ENCODE measurements at regions not wholly inside any gene's neighbourhood (a gene's known extent, or its start where the extent isn't known, plus 50 kb on each side); places are given as distances from the start of the nearest gene placed in this dataset.

- H3K4me1 Mint-ChIP-seq (ENCODE audit: low read depth, unreplicated experiment) = peaks cover 5% of the 10 kb centered on the region
- TF ChIP-seq CTCF (IDR thresholded peaks at IDR 0.05; ENCODE audit: insufficient read depth, low read depth, low read length) (no peak), EZH2 (IDR thresholded peaks at IDR 0.05; ENCODE audit: insufficient read depth, low read length) (no peak)
- Histone ChIP-seq H3K36me3 (ENCODE audit: insufficient read depth, low read length) (no peaks in the 10 kb centered on the region), H3K9ac (ENCODE audit: low read length) (no peak overlapping the region), H3K79me2 (ENCODE audit: insufficient read depth, low read length) (no peaks in the 10 kb centered on the region), H3K4me3 (ENCODE audit: insufficient read depth, low read depth, low read length) (no peak overlapping the region), H4K20me1 (ENCODE audit: insufficient read depth, low read length) (no peaks in the 10 kb centered on the region), H3K27me3 (ENCODE audit: insufficient read depth, low read length) (no peaks in the 10 kb centered on the region), H3K4me1 (ENCODE audit: insufficient read depth, low read length) (peaks cover 10% of the 10 kb centered on the region), H3K4me2 (ENCODE audit: low read length) (no peak overlapping the region), H2AFZ (ENCODE audit: low read depth, low read length) (no peak overlapping the region), H3K9me3 (ENCODE audit: insufficient read depth, low read depth, low read length) (peaks cover 3% of the 10 kb centered on the region), H3K27ac (ENCODE audit: low read depth, low read length) (no peak overlapping the region)
- DNase-seq (ENCODE audit: low read depth) (no peak), FAIRE-seq (no peak)
- H3K27ac Mint-ChIP-seq (ENCODE audit: unreplicated experiment) = no peak overlapping the region
- H3K4me3 Mint-ChIP-seq (ENCODE audit: unreplicated experiment) = no peak overlapping the region
- no peaks in the 10 kb centered on the region for H3K36me3 Mint-ChIP-seq (ENCODE audit: low read depth, unreplicated experiment)
- peaks cover 2% of the 10 kb centered on the region for H3K27me3 Mint-ChIP-seq (ENCODE audit: low read depth, unreplicated experiment)
- peaks cover 5% of the 10 kb centered on the region for H3K9me3 Mint-ChIP-seq (ENCODE audit: unreplicated experiment)
Measured at GRCh38 chr7:73940701-73941238, 79.8 kb downstream of the TMEM270 start.

GRCh38 chr7:73941836-73942551 is 81.0 kb downstream of the TMEM270 start:
- no peak overlapping the region for H3K27ac ChIP-seq (ENCODE audit: low read depth, low read length)
- H3K27ac Mint-ChIP-seq (ENCODE audit: unreplicated experiment) = no peak overlapping the region
- H3K36me3 ChIP-seq (ENCODE audit: insufficient read depth, low read length) = no peaks in the 10 kb centered on the region
- H3K9ac ChIP-seq (ENCODE audit: low read length) = no peak overlapping the region
- H3K27me3 ChIP-seq (ENCODE audit: insufficient read depth, low read length) = no peaks in the 10 kb centered on the region
- no peaks in the 10 kb centered on the region for H3K27me3 Mint-ChIP-seq (ENCODE audit: low read depth, unreplicated experiment)
- H3K79me2 ChIP-seq (ENCODE audit: insufficient read depth, low read length) = no peaks in the 10 kb centered on the region
- FAIRE-seq (no peak), DNase-seq (ENCODE audit: low read depth) (peak; percentile 84)
- no peak overlapping the region for H2AFZ ChIP-seq (ENCODE audit: low read depth, low read length)
- peaks cover 5% of the 10 kb centered on the region for H3K9me3 Mint-ChIP-seq (ENCODE audit: unreplicated experiment)
- no peaks in the 10 kb centered on the region for H3K36me3 Mint-ChIP-seq (ENCODE audit: low read depth, unreplicated experiment)
- peaks cover 10% of the 10 kb centered on the region for H3K4me1 ChIP-seq (ENCODE audit: insufficient read depth, low read length)
- TF ChIP-seq CTCF (IDR thresholded peaks at IDR 0.05; ENCODE audit: insufficient read depth, low read depth, low read length) (no peak), EZH2 (IDR thresholded peaks at IDR 0.05; ENCODE audit: insufficient read depth, low read length) (no peak)
- peaks cover 5% of the 10 kb centered on the region for H3K4me1 Mint-ChIP-seq (ENCODE audit: low read depth, unreplicated experiment)
- peak overlapping the region; percentile 33 for H3K4me2 ChIP-seq (ENCODE audit: low read length)
- peaks cover 3% of the 10 kb centered on the region for H3K9me3 ChIP-seq (ENCODE audit: insufficient read depth, low read depth, low read length)
- H3K4me3 ChIP-seq (ENCODE audit: insufficient read depth, low read depth, low read length) = no peak overlapping the region
- H3K4me3 Mint-ChIP-seq (ENCODE audit: unreplicated experiment) = no peak overlapping the region
- no peaks in the 10 kb centered on the region for H4K20me1 ChIP-seq (ENCODE audit: insufficient read depth, low read length)

GRCh38 chr7:73945022-73945421 is 83.0 kb upstream of the ELN start:
- Mint-ChIP-seq H3K27me3 (ENCODE audit: low read depth, unreplicated experiment) (no peaks in the 10 kb centered on the region), H3K4me1 (ENCODE audit: low read depth, unreplicated experiment) (peaks cover 5% of the 10 kb centered on the region), H3K4me3 (ENCODE audit: unreplicated experiment) (no peak overlapping the region), H3K9me3 (ENCODE audit: unreplicated experiment) (peaks cover 13% of the 10 kb centered on the region), H3K36me3 (ENCODE audit: low read depth, unreplicated experiment) (no peaks in the 10 kb centered on the region), H3K27ac (ENCODE audit: unreplicated experiment) (no peak overlapping the region)
- H4K20me1 ChIP-seq (ENCODE audit: insufficient read depth, low read length) = no peaks in the 10 kb centered on the region
- FAIRE-seq = no peak
- no peaks in the 10 kb centered on the region for H3K36me3 ChIP-seq (ENCODE audit: insufficient read depth, low read length)
- no peak overlapping the region for H3K9ac ChIP-seq (ENCODE audit: low read length)
- peaks cover 3% of the 10 kb centered on the region for H3K9me3 ChIP-seq (ENCODE audit: insufficient read depth, low read depth, low read length)
- H3K4me1 ChIP-seq (ENCODE audit: insufficient read depth, low read length) = peaks cover 10% of the 10 kb centered on the region
- DNase-seq (ENCODE audit: low read depth) = no peak
- H3K27ac ChIP-seq (ENCODE audit: low read depth, low read length) = no peak overlapping the region
- no peaks in the 10 kb centered on the region for H3K27me3 ChIP-seq (ENCODE audit: insufficient read depth, low read length)
- TF ChIP-seq CTCF (IDR thresholded peaks at IDR 0.05; ENCODE audit: insufficient read depth, low read depth, low read length) = no peak
- TF ChIP-seq EZH2 (IDR thresholded peaks at IDR 0.05; ENCODE audit: insufficient read depth, low read length) = no peak
- H3K79me2 ChIP-seq (ENCODE audit: insufficient read depth, low read length) = no peaks in the 10 kb centered on the region
- H3K4me3 ChIP-seq (ENCODE audit: insufficient read depth, low read depth, low read length) = no peak overlapping the region
- no peak overlapping the region for H3K4me2 ChIP-seq (ENCODE audit: low read length)
- no peak overlapping the region for H2AFZ ChIP-seq (ENCODE audit: low read depth, low read length)
